ENCODE measurements at regions not wholly inside any gene's neighbourhood (a gene's known extent, or its start where the extent isn't known, plus 50 kb on each side); places are given as distances from the start of the nearest gene placed in this dataset.
"Not testable (repeated sequence)": the region's sequence is repeated elsewhere in the genome, so short reads cannot be mapped to it uniquely, and the experiment has no call there.

GRCh38 chr20:29430531-29430930, 1826.9 kb upstream of the DEFB115 start:
- no peak for DNase-seq (ENCODE audit: low read depth in 1 of 2, low spot score in 1 of 2)
- ATAC-seq: no peak
- Histone ChIP-seq H3K9me3 (no peaks in the 10 kb centered on the region; the same call in 2 of the 3 replicates), H3K4me3 (no peak overlapping the region), H3K4me1 (no peaks in the 10 kb centered on the region), H3K27ac (no peak overlapping the region), H3K4me2 (no peak overlapping the region)
- ChIA-PET CTCF (interaction anchor here (1.4 kb wide), 1 partner anchor 12 kb away, joined by 8 read pairs; no protein-coding TSS in a partner anchor), POLR2A (no interaction called here)
- FAIRE-seq: no peak
- WGBS (ENCODE audit: missing lambda C conversion rate): 83% methylated on average over 29 of the region's 43 CpGs
- TF ChIP-seq REST (IDR thresholded peaks at IDR 0.05) (no peak), RNF2 (IDR thresholded peaks at IDR 0.05; ENCODE audit: borderline replicate concordance, low read depth) (no peak), NR3C1 (IDR thresholded peaks at IDR 0.05) (no peak), HOXB13 (CRISPR knock-in tag; IDR thresholded peaks at IDR 0.05; ENCODE audit: low read depth) (no peak), NFE2L2 (conservative IDR thresholded peaks at IDR 0.05; ENCODE audit: low read length) (no peak), EHF (CRISPR knock-in tag; IDR thresholded peaks at IDR 0.05) (no peak), RFX5 (IDR thresholded peaks at IDR 0.05) (no peak), ESRRA (IDR thresholded peaks at IDR 0.05; ENCODE audit: borderline replicate concordance, low read length) (no peak), ATOH8 (CRISPR knock-in tag; IDR thresholded peaks at IDR 0.05; ENCODE audit: low read depth) (no peak), MAZ (IDR thresholded peaks at IDR 0.05; ENCODE audit: borderline replicate concordance, low read depth, low read length) (no peak), HOXA7 (CRISPR knock-in tag; IDR thresholded peaks at IDR 0.05) (no peak), ZFP36 (IDR thresholded peaks at IDR 0.05; ENCODE audit: borderline replicate concordance, partially characterized antibody) (no peak), CBX2 (IDR thresholded peaks at IDR 0.05; ENCODE audit: borderline replicate concordance, low read depth) (no peak)

DNA sequence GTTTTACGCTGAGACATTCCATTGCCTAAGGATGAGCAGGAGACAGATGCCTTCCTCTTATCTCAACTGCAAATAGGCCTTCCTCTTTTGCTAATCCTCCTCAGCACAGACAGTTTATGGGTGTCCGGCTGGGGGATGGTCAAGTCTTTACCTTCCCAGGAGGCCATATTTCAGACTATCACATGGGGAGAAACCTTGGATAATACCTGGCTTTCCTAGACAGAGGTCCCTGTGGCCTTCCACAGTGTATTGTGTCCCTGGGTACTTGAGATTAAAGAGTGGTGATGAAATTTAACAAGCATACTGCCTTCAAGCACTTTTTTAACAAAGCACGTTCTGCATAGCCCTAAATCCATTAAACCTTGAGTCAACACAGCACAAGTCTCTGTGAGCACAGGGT, 1816.7 kb upstream of the DEFB115 start:
- CTCF ChIA-PET: not testable (repeated sequence)

GRCh38 chr20:29443206-29443781, 1814.2 kb upstream of the DEFB115 start:
- POLR2A ChIA-PET, ATAC-seq, H3K4me1 ChIP-seq, H3K27ac ChIP-seq, H3K4me3 ChIP-seq, FAIRE-seq, H3K9me3 ChIP-seq: not testable (repeated sequence)
- WGBS (ENCODE audit: missing lambda C conversion rate): 6% methylated on average over 7 of the region's 7 CpGs
- CTCF ChIA-PET: interaction anchor here (1.0 to 2.5 kb wide), 3 partner anchors 13 to 1873 kb away, joined by 3 to 8 read pairs (median 5); no protein-coding TSS in a partner anchor
- peak overlapping the region; percentile 65 for H3K4me2 ChIP-seq
- peak in 1 of 2 experiments; percentile 72 for DNase-seq (ENCODE audit: low read depth in 1 of 2, low spot score in 1 of 2)
- TF ChIP-seq, protein P1, sequence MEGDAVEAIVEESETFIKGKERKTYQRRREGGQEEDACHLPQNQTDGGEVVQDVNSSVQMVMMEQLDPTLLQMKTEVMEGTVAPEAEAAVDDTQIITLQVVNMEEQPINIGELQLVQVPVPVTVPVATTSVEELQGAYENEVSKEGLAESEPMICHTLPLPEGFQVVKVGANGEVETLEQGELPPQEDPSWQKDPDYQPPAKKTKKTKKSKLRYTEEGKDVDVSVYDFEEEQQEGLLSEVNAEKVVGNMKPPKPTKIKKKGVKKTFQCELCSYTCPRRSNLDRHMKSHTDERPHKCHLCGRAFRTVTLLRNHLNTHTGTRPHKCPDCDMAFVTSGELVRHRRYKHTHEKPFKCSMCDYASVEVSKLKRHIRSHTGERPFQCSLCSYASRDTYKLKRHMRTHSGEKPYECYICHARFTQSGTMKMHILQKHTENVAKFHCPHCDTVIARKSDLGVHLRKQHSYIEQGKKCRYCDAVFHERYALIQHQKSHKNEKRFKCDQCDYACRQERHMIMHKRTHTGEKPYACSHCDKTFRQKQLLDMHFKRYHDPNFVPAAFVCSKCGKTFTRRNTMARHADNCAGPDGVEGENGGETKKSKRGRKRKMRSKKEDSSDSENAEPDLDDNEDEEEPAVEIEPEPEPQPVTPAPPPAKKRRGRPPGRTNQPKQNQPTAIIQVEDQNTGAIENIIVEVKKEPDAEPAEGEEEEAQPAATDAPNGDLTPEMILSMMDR (IDR thresholded peaks at IDR 0.05): peak; percentile 67
- peak; percentile 74 to 80 for TF ChIP-seq RAD21 (conservative IDR thresholded peaks at IDR 0.05 in 1 of 2, IDR thresholded peaks at IDR 0.05 in 1 of 2)
- peak; percentile 46 for TF ChIP-seq SMC3 (IDR thresholded peaks at IDR 0.05)

More for the DNA sequence above, 1816.7 kb upstream of the DEFB115 start:
- H3K27ac ChIP-seq; ATAC-seq; H3K4me1 ChIP-seq; H3K4me2 ChIP-seq; DNase-seq (ENCODE audit: low read depth in 1 of 2, low spot score in 1 of 2); H3K4me3 ChIP-seq; FAIRE-seq; POLR2A ChIA-PET; H3K9me3 ChIP-seq: not testable (repeated sequence)
- 0% methylated on average over 3 of the region's 3 CpGs for WGBS (ENCODE audit: missing lambda C conversion rate)
